Lung (tissue), 11 donors: ENCODE measurements at regions not wholly inside any gene's neighbourhood (a gene's known extent, or its start where the extent isn't known, plus 50 kb on each side); places are given as distances from the start of the nearest gene placed in this dataset.

Experiments used
- ATAC-seq: fragments of 200-7000 bp; cut with Tn5 transposase; one replicate; pipeline ENCODE4 v1.9.1; 2020; ENCODE audit warnings: moderate number of reproducible peaks; ENCODE audit not compliant: insufficient read depth, low FRiP score
- DNase-seq, 3 donors: peaks; one replicate each; pipeline ENCODE4 v3.0.0-alpha.2; 2013 to 2017
- H3K27ac ChIP-seq, 2 donors: one replicate each; pipeline ENCODE4 v1.5.1; 2013; ENCODE audit warnings: mild to moderate bottlenecking in 2 of 2, moderate library complexity in 2 of 2, control low read depth in 1 of 2, inconsistent platforms in 1 of 2, low read depth in 1 of 2, low read length in 1 of 2
- H3K27me3 ChIP-seq, 3 donors: one replicate each; pipeline ENCODE4 v1.5.1; 2013; ENCODE audit warnings: low read length in 2 of 3; ENCODE audit not compliant: control insufficient read depth in 3 of 3, insufficient read depth in 3 of 3
- H3K36me3 ChIP-seq, 4 donors: one replicate each; pipeline ENCODE4 v1.5.1; 2013; ENCODE audit warnings: low read length in 4 of 4, mild to moderate bottlenecking in 1 of 4, moderate library complexity in 1 of 4; ENCODE audit not compliant: control insufficient read depth in 4 of 4, insufficient read depth in 4 of 4
- H3K4me1 ChIP-seq, 5 donors: one replicate each; pipeline ENCODE4 v1.5.1; 2013; ENCODE audit warnings: low read length in 5 of 5, mild to moderate bottlenecking in 2 of 5, moderate library complexity in 1 of 5; ENCODE audit not compliant: control insufficient read depth in 5 of 5, insufficient read depth in 5 of 5
- H3K4me3 ChIP-seq: one replicate; pipeline ENCODE4 v1.5.1; 2013; ENCODE audit warnings: mild to moderate bottlenecking, control low read depth, moderate library complexity
- H3K9ac ChIP-seq, 2 donors: one replicate each; pipeline ENCODE4 v1.5.1; 2013; ENCODE audit warnings: low read length in 2 of 2, control low read depth in 1 of 2; ENCODE audit not compliant: insufficient read depth in 1 of 2
- H3K9me3 ChIP-seq, 4 donors: one replicate each; pipeline ENCODE4 v1.5.1; 2013; ENCODE audit warnings: low read length in 3 of 4, mild to moderate bottlenecking in 1 of 4, moderate library complexity in 1 of 4; ENCODE audit not compliant: control insufficient read depth in 4 of 4, insufficient read depth in 3 of 4
- WGBS, 2 donors: extraction: QIAGEN DNeasy Blood & Tissue Kit; methylation state at CpG; one replicate each; pipeline ENCODE4 v1.1.7; 2013; 5-methylcytosine and 5-hydroxymethylcytosine counted together
- TF ChIP-seq, protein P1 (sequence below): IDR thresholded peaks from 2 replicates; pipeline ENCODE4 v1.5.1; 2012; ENCODE audit warnings: mild to moderate bottlenecking; ENCODE audit errors: control extremely low read depth, extremely low read depth
- donor health status: control.
- donor health status: control.
- donor health status: Bipolar disorder and iron deficiency.
- donor health status: healthy.
- donor health status: DM: yes; HTN: yes; CAD: no.

DNA sequence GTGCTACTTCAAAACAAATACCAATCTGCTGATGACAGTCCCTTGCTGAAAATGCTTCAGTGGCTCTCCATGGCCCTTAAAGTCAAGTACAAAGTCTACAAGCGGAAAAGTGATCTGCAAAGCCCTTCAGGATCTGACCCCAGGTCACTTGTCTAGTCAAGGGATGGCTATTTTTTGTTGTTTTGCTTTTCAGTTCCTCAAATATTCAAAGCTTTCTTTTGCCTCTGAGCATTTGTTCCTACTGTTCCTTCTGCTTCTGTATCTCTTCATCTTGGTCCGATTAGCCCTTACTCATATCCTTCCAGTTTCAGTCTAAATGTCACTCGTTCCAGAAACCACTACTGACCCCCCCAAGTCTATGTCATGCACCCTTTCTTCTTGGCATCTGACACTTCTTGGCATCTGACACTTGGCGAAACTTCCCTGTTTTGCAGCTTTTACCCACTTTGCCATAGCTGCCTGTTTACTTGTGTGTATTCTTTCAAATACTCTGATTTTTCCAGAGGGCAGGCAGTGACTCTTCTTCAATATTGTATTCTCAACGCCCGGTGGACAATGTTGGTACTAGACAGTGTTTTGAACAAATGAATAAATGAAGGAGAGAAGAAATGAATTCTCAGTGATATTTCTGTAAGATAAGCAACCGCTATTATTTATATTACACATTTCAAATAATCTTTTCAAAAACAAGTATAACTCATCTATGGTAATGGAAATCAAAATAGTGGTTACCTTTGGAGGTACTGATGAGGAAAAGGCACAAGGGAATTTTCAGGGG is 175.9 kb upstream of the FN1 start:
- no peaks in the 10 kb centered on the region for H3K36me3 ChIP-seq
- H3K4me1 ChIP-seq = peaks cover 0 to 23% (median 5%) of the 10 kb centered on the region in 5 donors
- no peak overlapping the region for H3K4me3 ChIP-seq
- no peak overlapping the region for H3K9ac ChIP-seq
- DNase-seq (no peak), ATAC-seq (peak; percentile 62)
- H3K9me3 ChIP-seq = peaks cover 0 to 5% (median under 1%) of the 10 kb centered on the region in 4 donors
- WGBS, 2 donors = 74 to 76% methylated on average over 7 of the region's 7 CpGs
- H3K27ac ChIP-seq = no peak overlapping the region
- TF ChIP-seq, protein P1, sequence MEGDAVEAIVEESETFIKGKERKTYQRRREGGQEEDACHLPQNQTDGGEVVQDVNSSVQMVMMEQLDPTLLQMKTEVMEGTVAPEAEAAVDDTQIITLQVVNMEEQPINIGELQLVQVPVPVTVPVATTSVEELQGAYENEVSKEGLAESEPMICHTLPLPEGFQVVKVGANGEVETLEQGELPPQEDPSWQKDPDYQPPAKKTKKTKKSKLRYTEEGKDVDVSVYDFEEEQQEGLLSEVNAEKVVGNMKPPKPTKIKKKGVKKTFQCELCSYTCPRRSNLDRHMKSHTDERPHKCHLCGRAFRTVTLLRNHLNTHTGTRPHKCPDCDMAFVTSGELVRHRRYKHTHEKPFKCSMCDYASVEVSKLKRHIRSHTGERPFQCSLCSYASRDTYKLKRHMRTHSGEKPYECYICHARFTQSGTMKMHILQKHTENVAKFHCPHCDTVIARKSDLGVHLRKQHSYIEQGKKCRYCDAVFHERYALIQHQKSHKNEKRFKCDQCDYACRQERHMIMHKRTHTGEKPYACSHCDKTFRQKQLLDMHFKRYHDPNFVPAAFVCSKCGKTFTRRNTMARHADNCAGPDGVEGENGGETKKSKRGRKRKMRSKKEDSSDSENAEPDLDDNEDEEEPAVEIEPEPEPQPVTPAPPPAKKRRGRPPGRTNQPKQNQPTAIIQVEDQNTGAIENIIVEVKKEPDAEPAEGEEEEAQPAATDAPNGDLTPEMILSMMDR = no peak
- H3K27me3 ChIP-seq = no peaks in the 10 kb centered on the region

DNA sequence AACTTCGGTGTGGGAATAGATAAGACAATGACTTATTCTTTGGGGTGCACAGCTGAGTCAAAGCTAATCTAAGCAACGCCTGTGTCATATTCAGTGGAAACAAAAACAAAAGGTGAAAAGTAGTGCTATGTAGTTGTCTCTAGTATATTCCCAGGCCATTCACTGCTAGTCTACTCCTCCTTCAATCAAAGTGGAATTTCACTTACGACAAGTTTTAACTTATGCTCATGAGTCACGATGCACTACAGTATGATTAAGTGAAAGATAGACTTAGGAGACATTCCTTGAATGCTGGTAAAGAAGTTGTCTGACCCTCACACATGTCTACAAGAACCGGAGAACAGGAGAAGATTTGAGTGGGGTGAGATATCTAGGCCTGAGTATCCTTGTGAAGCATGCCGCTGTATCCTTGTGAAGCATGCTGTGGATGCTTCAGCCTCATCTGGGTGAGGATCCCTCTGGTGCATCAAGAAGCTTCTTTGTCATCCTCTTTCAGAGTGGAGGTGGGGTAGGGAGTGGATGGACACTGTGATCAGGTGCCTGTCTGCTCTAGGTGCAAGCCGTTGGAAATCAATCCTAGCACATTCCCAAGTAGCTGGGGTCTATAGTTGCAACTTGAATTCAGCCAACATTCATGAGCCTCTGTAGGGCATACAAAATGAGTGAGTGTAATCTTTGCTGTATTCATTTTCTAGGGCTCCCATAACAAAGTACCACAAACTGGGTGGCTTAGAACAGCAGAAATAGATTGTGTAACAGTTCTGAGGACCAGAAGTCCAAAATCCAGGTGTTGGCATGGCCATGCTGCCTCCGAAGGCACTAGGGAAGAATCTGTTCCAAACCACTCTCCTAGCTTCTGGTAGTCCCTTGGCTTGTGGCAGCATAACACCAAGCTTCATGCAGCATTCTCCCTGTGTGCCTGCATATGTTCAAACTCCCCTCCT is 173.5 kb upstream of the FN1 start:
- no peak overlapping the region for H3K4me3 ChIP-seq
- H3K9ac ChIP-seq = no peak overlapping the region
- no peaks in the 10 kb centered on the region for H3K36me3 ChIP-seq
- H3K27ac ChIP-seq = no peak overlapping the region
- ATAC-seq = no peak
- DNase-seq = no peak
- peaks cover 0 to 19% (median 5%) of the 10 kb centered on the region in 5 donors for H3K4me1 ChIP-seq
- 91 to 94% methylated on average over 8 of the region's 8 CpGs for WGBS, 2 donors
- H3K27me3 ChIP-seq = no peaks in the 10 kb centered on the region
- TF ChIP-seq, protein P1 = no peak
- no peaks in the 10 kb centered on the region for H3K9me3 ChIP-seq

DNA sequence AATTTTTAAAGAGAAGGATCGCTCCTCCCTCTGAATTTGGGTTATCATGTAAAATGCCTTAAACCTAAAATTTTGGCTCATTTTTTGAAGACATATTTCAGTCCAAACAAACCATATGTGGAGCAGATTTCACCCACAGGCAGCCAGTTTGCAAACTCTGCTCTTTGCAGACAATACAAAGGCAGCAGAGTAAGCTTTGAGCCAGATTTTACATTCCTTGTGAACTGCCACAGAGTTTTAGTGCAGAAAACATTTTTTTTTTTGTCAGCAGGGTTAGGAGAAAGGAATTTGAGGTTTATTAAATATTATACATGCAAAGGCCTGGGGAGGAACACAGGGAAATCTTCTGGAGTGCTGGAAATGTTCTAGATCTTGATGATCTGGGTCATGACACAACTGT is 171.9 kb upstream of the FN1 start:
- 85 to 88% methylated on average over 1 of the region's 1 CpG for WGBS, 2 donors
- Histone ChIP-seq H3K27ac (no peak overlapping the region), H3K4me1 (peaks cover 0 to 3% (median 0%) of the 10 kb centered on the region in 5 donors), H3K27me3 (no peaks in the 10 kb centered on the region), H3K9me3 (no peaks in the 10 kb centered on the region), H3K36me3 (no peaks in the 10 kb centered on the region), H3K9ac (no peak overlapping the region), H3K4me3 (no peak overlapping the region)
- ATAC-seq = no peak
- TF ChIP-seq, protein P1 = no peak
- no peak for DNase-seq
